Stomach smooth muscle (tissue), 2 donors: ENCODE measurements at regions not wholly inside any gene's neighbourhood (a gene's known extent, or its start where the extent isn't known, plus 50 kb on each side); places are given as distances from the start of the nearest gene placed in this dataset.
A peak's percentile ranks its signal among the peaks of the same experiment; 100 is the strongest.

Source experiments
- H3K27ac ChIP-seq: one replicate; pipeline ENCODE4 v1.7.0; 2013; ENCODE audit warnings: mild to moderate bottlenecking, low read length, inconsistent platforms
- H3K27me3 ChIP-seq, 2 donors: one replicate each; pipeline ENCODE4 v1.7.0; 2013; ENCODE audit warnings: low read length in 2 of 2; ENCODE audit not compliant: insufficient read depth in 2 of 2, control insufficient read depth in 1 of 2
- H3K36me3 ChIP-seq, 2 donors: one replicate each; pipeline ENCODE4 v1.7.0; 2013; ENCODE audit warnings: low read length in 2 of 2; ENCODE audit not compliant: control insufficient read depth in 2 of 2, insufficient read depth in 2 of 2
- H3K4me1 ChIP-seq: one replicate; pipeline ENCODE4 v1.7.0; 2013; ENCODE audit warnings: low read length; ENCODE audit not compliant: control insufficient read depth, insufficient read depth
- H3K4me3 ChIP-seq, 2 donors: one replicate each; pipeline ENCODE4 v1.7.0; 2013; ENCODE audit warnings: low read length in 2 of 2
- H3K9ac ChIP-seq, 2 donors: one replicate each; pipeline ENCODE4 v1.7.0; 2013; ENCODE audit warnings: low read length in 2 of 2, mild to moderate bottlenecking in 1 of 2
- H3K9me3 ChIP-seq, 2 donors: one replicate each; pipeline ENCODE4 v1.7.0; 2013; ENCODE audit warnings: low read length in 2 of 2; ENCODE audit not compliant: control insufficient read depth in 2 of 2
- donor health status: healthy.
- donor health status: Pancreatic carcinoma.

DNA sequence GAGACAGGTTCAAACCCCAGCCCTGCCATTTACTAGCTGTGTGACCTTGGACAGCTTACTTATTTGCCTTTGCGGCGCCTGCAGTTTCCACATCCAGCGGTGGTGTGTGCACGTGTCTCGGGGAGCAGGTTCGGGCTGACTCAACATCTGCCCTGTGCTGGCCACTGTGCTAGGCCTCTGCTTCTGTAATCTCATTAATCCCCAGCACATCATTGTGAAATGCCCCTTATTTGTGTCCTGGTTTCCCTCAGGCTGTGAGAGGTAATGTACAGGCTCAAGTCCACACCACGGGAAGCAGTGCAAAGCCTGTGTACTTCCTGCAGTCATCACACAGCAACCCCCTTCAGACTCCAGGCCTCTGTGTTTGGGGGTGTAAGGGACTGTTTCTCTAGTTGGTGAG is 285.7 kb downstream of the RPS24 start:
- H3K36me3 ChIP-seq: no peaks in the 10 kb centered on the region
- peaks cover 51% of the 10 kb centered on the region for H3K4me1 ChIP-seq
- H3K9me3 ChIP-seq: peaks cover 0 to 3% of the 10 kb centered on the region in 2 donors
- H3K4me3 ChIP-seq: no peak overlapping the region
- H3K27me3 ChIP-seq: no peaks in the 10 kb centered on the region
- peak overlapping the region; percentile 81 for H3K27ac ChIP-seq
- peak overlapping the region; percentile 10 to 29 for H3K9ac ChIP-seq

- H3K4me1 ChIP-seq: peaks cover 49% of the 10 kb centered on the region
- H3K27ac ChIP-seq: peak overlapping the region; percentile 81
These were observed 286.2 kb downstream of the RPS24 start for GRCh38 chr10:78319841-78320240.

DNA sequence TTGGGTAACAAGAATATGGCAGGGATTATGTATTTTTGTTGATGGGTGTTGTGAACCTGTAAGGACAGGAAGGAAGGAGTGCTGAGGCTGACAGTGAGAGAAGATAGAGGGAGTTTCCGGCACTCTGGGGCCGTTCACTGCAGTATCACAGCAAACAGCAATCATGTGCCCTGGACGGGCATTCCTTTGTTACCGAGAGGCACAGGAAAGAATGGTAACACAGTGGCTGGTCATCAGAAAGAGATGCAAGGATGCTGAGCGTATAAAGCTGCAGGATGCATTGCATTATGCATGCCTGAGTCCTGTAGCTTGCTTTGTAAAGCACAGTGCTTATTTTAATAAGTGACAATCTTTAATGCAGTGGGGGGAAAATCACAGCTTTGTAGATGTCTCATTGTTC is 286.8 kb downstream of the RPS24 start:
- Histone ChIP-seq H3K4me1 (peaks cover 49% of the 10 kb centered on the region), H3K9ac (no peak overlapping the region), H3K4me3 (no peak overlapping the region), H3K27ac (peak overlapping the region; percentile 81), H3K36me3 (no peaks in the 10 kb centered on the region), H3K9me3 (no peaks in the 10 kb centered on the region), H3K27me3 (no peaks in the 10 kb centered on the region)

More at GRCh38 chr10:78319841-78320240, 286.2 kb downstream of the RPS24 start:
- Histone ChIP-seq H3K4me3 (no peak overlapping the region), H3K9ac (peak overlapping the region; percentile 10 to 29), H3K9me3 (no peaks in the 10 kb centered on the region), H3K36me3 (no peaks in the 10 kb centered on the region), H3K27me3 (no peaks in the 10 kb centered on the region)

DNA sequence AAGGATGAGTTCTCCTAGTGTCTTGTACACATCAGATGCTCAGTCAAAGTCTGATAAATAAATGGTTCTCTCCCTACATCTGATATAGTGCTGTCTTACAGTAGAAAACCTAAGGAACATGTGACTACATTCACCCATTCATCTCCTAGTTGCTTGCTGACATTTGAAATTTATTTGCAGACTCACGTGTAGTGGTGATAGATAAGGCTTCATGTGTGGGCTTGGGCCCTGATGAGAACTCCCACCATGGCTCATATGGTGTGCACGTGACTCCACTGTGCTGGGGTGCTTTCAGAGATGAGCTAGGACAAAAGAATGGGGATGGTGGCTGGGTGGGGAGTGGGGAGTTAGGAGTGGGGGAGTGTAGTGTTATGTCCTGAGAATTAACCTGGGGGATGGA is 287.3 kb downstream of the RPS24 start:
- Histone ChIP-seq H3K9me3 (no peaks in the 10 kb centered on the region), H3K36me3 (no peaks in the 10 kb centered on the region), H3K27ac (no peak overlapping the region), H3K4me1 (peaks cover 45% of the 10 kb centered on the region), H3K27me3 (no peaks in the 10 kb centered on the region), H3K9ac (no peak overlapping the region), H3K4me3 (no peak overlapping the region)

- H3K36me3 ChIP-seq: no peaks in the 10 kb centered on the region
- H3K9me3 ChIP-seq: peaks cover 0 to 2% of the 10 kb centered on the region in 2 donors
- no peak overlapping the region for H3K27ac ChIP-seq
- H3K9ac ChIP-seq: no peak overlapping the region
- H3K4me1 ChIP-seq: peaks cover 40% of the 10 kb centered on the region
- no peaks in the 10 kb centered on the region for H3K27me3 ChIP-seq
- no peak overlapping the region for H3K4me3 ChIP-seq
These were observed 287.8 kb downstream of the RPS24 start for GRCh38 chr10:78321500-78321899.

GRCh38 chr10:78326372-78326771 is 292.7 kb downstream of the RPS24 start:
- no peaks in the 10 kb centered on the region for H3K27me3 ChIP-seq
- H3K27ac ChIP-seq: no peak overlapping the region
- peaks cover 0 to 3% of the 10 kb centered on the region in 2 donors for H3K9me3 ChIP-seq
- no peak overlapping the region for H3K4me3 ChIP-seq
- no peak overlapping the region for H3K9ac ChIP-seq
- H3K36me3 ChIP-seq: no peaks in the 10 kb centered on the region
- peaks cover 10% of the 10 kb centered on the region for H3K4me1 ChIP-seq

DNA sequence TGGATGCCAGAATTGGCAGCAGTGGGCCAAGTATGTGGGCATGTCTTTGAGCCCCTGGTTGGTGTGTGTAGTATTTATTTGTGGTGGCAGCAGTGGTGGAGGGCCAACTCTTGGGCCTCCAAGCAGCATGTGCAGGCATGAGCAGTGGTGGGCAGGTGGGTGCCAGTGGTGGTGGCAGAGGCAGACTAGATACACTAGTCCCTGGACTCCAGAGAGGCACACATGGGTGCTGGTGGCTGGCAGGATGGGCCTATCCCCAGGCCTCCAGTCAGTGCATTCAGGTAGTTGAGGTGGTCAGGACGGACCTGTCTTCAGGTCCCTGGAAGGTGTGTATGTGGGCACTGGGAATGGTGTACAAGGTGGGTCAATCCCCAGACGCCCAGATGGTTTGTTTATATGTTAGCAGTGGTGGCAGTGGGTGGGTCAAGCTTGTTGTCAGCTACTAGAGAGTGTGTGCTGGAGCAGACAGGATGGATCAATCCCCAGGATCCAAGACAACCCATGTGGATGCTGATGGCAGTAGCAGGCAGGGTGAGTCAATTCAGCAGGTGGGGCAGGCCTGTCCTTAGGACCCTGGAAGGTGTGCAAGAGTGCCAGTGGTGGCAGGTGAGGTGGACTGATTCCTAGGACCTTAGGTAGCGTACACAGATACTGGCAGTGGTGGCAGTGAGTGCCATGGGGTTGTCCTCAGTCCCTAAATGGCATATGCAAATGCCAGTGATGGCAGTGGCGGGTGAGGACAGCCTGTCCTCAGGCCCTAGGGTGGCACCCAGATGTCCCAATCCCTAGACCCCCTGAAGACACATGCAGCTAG is 294.3 kb downstream of the RPS24 start:
- no peak overlapping the region for H3K9ac ChIP-seq
- no peaks in the 10 kb centered on the region for H3K27me3 ChIP-seq
- H3K9me3 ChIP-seq: peaks cover 0 to 3% of the 10 kb centered on the region in 2 donors
- no peaks in the 10 kb centered on the region for H3K36me3 ChIP-seq
- no peak overlapping the region for H3K4me3 ChIP-seq
- H3K4me1 ChIP-seq: peaks cover 26% of the 10 kb centered on the region
- no peak overlapping the region for H3K27ac ChIP-seq

GRCh38 chr10:78328592-78329404 is 295.1 kb downstream of the RPS24 start:
- Histone ChIP-seq H3K9me3 (peaks cover 0 to 3% of the 10 kb centered on the region in 2 donors), H3K9ac (no peak overlapping the region), H3K27me3 (no peaks in the 10 kb centered on the region), H3K36me3 (no peaks in the 10 kb centered on the region), H3K4me1 (peaks cover 28% of the 10 kb centered on the region), H3K27ac (no peak overlapping the region), H3K4me3 (no peak overlapping the region)

- Histone ChIP-seq H3K9ac (peak overlapping the region; percentile 64), H3K36me3 (no peaks in the 10 kb centered on the region), H3K9me3 (peaks cover 0 to 3% of the 10 kb centered on the region in 2 donors), H3K27me3 (no peaks in the 10 kb centered on the region), H3K4me3 (peak overlapping the region in 1 of 2 donors; percentile 29), H3K27ac (peak overlapping the region; percentile 93), H3K4me1 (peaks cover 40% of the 10 kb centered on the region)
These were observed 297.2 kb downstream of the RPS24 start for GRCh38 chr10:78330884-78331283.

DNA sequence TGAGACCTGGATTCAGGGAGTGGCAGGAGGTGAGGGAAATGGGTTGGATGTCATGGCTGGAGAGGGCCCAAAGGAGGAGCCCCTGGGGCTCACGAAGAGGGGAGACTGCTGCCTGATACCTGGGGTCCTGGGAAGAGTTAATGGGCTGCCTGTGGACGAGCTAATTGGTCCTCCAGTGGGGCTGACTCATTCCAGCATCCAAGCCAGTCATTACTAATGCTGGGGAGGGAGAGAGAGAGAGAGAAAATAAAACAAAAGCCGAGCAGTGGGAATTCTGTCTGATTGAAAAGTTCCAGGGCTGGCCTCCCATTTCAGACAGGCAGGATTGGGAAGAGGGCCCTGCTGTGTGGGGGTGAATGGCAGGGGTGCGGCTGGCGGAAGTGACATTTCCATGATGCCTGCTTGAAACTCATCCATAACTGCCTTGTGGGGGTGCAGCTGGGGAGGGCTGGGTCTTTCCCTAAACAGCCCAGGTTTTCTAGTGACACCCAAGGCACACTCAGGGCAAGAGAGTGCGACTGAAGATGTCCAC is 297.8 kb downstream of the RPS24 start:
- peaks cover 0 to under 1% of the 10 kb centered on the region in 2 donors for H3K9me3 ChIP-seq
- H3K27ac ChIP-seq: peak overlapping the region; percentile 93
- H3K36me3 ChIP-seq: no peaks in the 10 kb centered on the region
- peaks cover 45% of the 10 kb centered on the region for H3K4me1 ChIP-seq
- H3K27me3 ChIP-seq: no peaks in the 10 kb centered on the region
- peak overlapping the region; percentile 29 for H3K4me3 ChIP-seq
- H3K9ac ChIP-seq: peak overlapping the region; percentile 64
